ENCODE measurements at regions not wholly inside any gene's neighbourhood (a gene's known extent, or its start where the extent isn't known, plus 50 kb on each side); places are given as distances from the start of the nearest gene placed in this dataset.
"Not testable (repeated sequence)": the region's sequence is repeated elsewhere in the genome, so short reads cannot be mapped to it uniquely, and the experiment has no call there.

GRCh38 chr4:134708616-134709015, 507.0 kb upstream of the PABPC4L start:
- in situ Hi-C loops (cut with HindIII; ENCODE audit: low pct_ligation_motif_present, low pct_unique_long_range_greater_than_20kb, low sequenced_read_pairs): no loop called here

DNA sequence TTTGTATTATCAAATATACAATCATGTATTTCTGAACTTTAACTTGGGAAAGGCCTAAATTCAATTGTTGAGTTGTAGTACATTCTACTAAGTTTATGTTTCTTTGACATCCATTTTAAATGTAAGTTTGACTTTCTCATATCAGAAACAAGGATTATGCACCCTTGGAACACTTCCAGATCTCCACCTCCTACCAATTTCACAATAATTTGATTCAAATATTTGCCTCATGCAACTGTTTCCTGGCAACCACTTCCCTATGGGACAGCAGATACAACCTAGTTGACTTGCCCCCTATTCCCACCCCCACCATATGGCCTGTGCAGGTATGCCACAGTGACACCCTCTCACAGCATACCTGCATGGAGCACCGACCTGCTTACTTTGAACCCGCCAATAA, 506.4 kb upstream of the PABPC4L start:
- in situ Hi-C loops (cut with HindIII; ENCODE audit: low pct_ligation_motif_present, low pct_unique_long_range_greater_than_20kb, low sequenced_read_pairs): no loop called here

More at GRCh38 chr4:134708616-134709015, 507.0 kb upstream of the PABPC4L start:
- no peak for DNase-seq

DNA sequence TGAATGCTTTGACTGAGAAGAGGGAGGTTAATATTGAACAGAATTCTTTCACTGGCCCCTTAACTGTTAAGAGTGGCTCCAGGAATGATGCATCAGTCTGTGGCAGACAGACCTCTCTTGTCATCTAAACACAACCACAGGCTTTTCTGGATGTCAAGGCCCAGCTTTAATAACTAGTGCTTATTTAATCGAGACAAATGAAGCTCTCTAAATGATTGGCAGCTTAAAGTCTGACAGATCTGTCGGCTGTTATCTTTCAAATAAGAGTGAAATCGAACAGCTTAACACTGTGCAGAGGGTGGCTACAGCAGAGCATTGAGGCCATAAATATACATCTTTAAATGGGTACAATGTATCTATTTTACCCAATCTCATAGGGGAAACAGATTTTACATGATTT, 500.8 kb upstream of the PABPC4L start:
- in situ Hi-C loops (cut with HindIII; ENCODE audit: low pct_ligation_motif_present, low pct_unique_long_range_greater_than_20kb, low sequenced_read_pairs): no loop called here
- DNase-seq: no peak

More for the DNA sequence above, 506.4 kb upstream of the PABPC4L start:
- no peak for DNase-seq

DNA sequence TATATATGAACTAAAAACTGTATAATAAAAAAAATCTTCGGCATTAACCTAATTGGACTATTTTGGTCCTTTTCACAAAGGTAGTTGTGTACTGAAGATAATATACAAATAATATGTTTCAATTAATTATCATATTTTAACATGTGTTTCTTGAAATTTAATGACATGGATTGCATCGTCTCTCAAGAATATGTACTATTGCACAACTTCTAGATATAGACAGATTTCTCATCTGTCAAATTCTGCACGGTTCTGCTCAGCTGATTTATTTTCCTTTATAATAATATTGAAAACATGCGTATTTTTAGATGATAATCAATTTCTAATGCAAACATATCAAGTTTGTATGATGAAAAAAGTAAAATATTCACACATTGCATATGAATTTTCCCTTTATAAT, 498.7 kb upstream of the PABPC4L start:
- in situ Hi-C loops (cut with HindIII; ENCODE audit: low pct_ligation_motif_present, low pct_unique_long_range_greater_than_20kb, low sequenced_read_pairs): no loop called here
- DNase-seq: no peak

- in situ Hi-C loops (cut with HindIII; ENCODE audit: low pct_ligation_motif_present, low pct_unique_long_range_greater_than_20kb, low sequenced_read_pairs): not testable (repeated sequence)
Observed at GRCh38 chr4:134698831-134699230, 497.2 kb upstream of the PABPC4L start.

GRCh38 chr4:134695433-134695832, 493.8 kb upstream of the PABPC4L start:
- in situ Hi-C loops (cut with HindIII; ENCODE audit: low pct_ligation_motif_present, low pct_unique_long_range_greater_than_20kb, low sequenced_read_pairs): no loop called here

More at GRCh38 chr4:134698831-134699230, 497.2 kb upstream of the PABPC4L start:
- not testable (repeated sequence) for DNase-seq

GRCh38 chr4:134691915-134692314, 490.3 kb upstream of the PABPC4L start:
- DNase-seq: no peak
- in situ Hi-C loops (cut with HindIII; ENCODE audit: low pct_ligation_motif_present, low pct_unique_long_range_greater_than_20kb, low sequenced_read_pairs): no loop called here

More at GRCh38 chr4:134695433-134695832, 493.8 kb upstream of the PABPC4L start:
- DNase-seq: no peak

GRCh38 chr4:134687646-134688628, 486.3 kb upstream of the PABPC4L start:
- no peak for DNase-seq
- in situ Hi-C loops (cut with HindIII; ENCODE audit: low pct_ligation_motif_present, low pct_unique_long_range_greater_than_20kb, low sequenced_read_pairs): no loop called here

GRCh38 chr4:134677209-134677814, 475.7 kb upstream of the PABPC4L start:
- in situ Hi-C loops (cut with HindIII; ENCODE audit: low pct_ligation_motif_present, low pct_unique_long_range_greater_than_20kb, low sequenced_read_pairs): no loop called here
- DNase-seq: no peak

GRCh38 chr4:134668237-134668636, 466.6 kb upstream of the PABPC4L start:
- peak; percentile 30 for DNase-seq
- in situ Hi-C loops (cut with HindIII; ENCODE audit: low pct_ligation_motif_present, low pct_unique_long_range_greater_than_20kb, low sequenced_read_pairs): no loop called here

- no peak for DNase-seq
- in situ Hi-C loops (cut with HindIII; ENCODE audit: low pct_ligation_motif_present, low pct_unique_long_range_greater_than_20kb, low sequenced_read_pairs): no loop called here
Observed at GRCh38 chr4:134666640-134667039, 465.1 kb upstream of the PABPC4L start.

- in situ Hi-C loops (cut with HindIII; ENCODE audit: low pct_ligation_motif_present, low pct_unique_long_range_greater_than_20kb, low sequenced_read_pairs): no loop called here
- no peak for DNase-seq
Observed at GRCh38 chr4:134665429-134665828, 463.8 kb upstream of the PABPC4L start.

- in situ Hi-C loops (cut with HindIII; ENCODE audit: low pct_ligation_motif_present, low pct_unique_long_range_greater_than_20kb, low sequenced_read_pairs): no loop called here
- DNase-seq: no peak
Observed at GRCh38 chr4:134663742-134664141, 462.2 kb upstream of the PABPC4L start.

DNA sequence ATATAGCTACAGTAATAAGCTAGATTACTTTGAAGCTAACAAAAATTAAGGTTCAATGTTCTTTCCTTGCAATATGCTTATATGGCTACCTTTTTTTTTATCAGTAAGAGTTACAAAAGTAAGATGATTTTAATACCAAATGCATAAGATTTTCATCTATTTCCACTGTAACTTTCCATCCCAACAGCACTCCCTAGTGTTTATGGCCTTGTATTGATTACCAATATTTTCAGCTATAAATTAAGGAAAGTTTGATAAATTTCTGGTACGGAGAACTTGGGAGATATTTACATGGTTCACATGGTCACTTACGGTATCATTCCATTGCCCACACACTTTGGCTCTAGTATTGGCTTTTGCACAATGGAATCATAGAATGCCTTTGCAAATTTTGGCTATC, 448.9 kb upstream of the PABPC4L start:
- in situ Hi-C loops (cut with HindIII; ENCODE audit: low pct_ligation_motif_present, low pct_unique_long_range_greater_than_20kb, low sequenced_read_pairs): no loop called here
- DNase-seq: no peak

GRCh38 chr4:134645778-134646177, 444.2 kb upstream of the PABPC4L start:
- in situ Hi-C loops (cut with HindIII; ENCODE audit: low pct_ligation_motif_present, low pct_unique_long_range_greater_than_20kb, low sequenced_read_pairs): no loop called here
- DNase-seq: no peak

GRCh38 chr4:134636338-134637051, 434.9 kb upstream of the PABPC4L start:
- in situ Hi-C loops (cut with HindIII; ENCODE audit: low pct_ligation_motif_present, low pct_unique_long_range_greater_than_20kb, low sequenced_read_pairs): no loop called here
- no peak for DNase-seq

DNA sequence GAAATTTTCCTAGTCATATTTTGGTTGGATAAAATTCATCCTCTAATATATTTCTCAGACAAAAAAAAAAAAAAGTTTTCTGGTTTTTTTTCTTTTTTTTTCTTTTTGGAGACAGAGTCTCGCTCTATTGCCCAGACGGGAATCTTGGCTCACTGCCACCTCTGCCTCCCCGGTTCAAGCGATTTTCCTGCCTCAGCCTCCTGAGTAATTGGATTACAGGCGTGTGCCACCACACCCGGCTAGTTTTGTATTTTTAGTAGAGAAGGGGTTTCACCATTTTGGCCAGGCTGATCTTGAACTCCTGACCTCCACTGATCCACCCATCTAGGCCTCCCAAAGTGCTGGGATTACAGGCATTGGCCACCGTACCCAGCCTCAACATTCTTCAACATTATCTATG, 432.7 kb upstream of the PABPC4L start:
- in situ Hi-C loops (cut with HindIII; ENCODE audit: low pct_ligation_motif_present, low pct_unique_long_range_greater_than_20kb, low sequenced_read_pairs): no loop called here
- no peak for DNase-seq

GRCh38 chr4:134632056-134632455, 430.5 kb upstream of the PABPC4L start:
- DNase-seq: no peak
- in situ Hi-C loops (cut with HindIII; ENCODE audit: low pct_ligation_motif_present, low pct_unique_long_range_greater_than_20kb, low sequenced_read_pairs): no loop called here

- DNase-seq: no peak
- in situ Hi-C loops (cut with HindIII; ENCODE audit: low pct_ligation_motif_present, low pct_unique_long_range_greater_than_20kb, low sequenced_read_pairs): no loop called here
Observed at GRCh38 chr4:134628066-134628465, 426.5 kb upstream of the PABPC4L start.
